Pancreas (tissue), 10 donors: ENCODE measurements at regions not wholly inside any gene's neighbourhood (a gene's known extent, or its start where the extent isn't known, plus 50 kb on each side); places are given as distances from the start of the nearest gene placed in this dataset.

Source experiments
- ATAC-seq, 4 donors: fragments of 200-7000 bp; cut with Tn5 transposase; one replicate each; pipeline versions ENCODE4 v1.8.0 to v1.9.1; 2020; ENCODE audit warnings: mild to moderate bottlenecking in 4 of 4, moderate library complexity in 4 of 4
- DNase-seq, 6 donors: peaks; one replicate each; pipeline ENCODE4 v3.0.0-alpha.2; 2020
- FAIRE-seq: peaks from 2 replicates; lab custom pipeline; 2012; peaks lifted over from hg19 to GRCh38; lab: Jason Lieb, UNC
- H3K27ac ChIP-seq, 4 donors: fragments of 200-600 bp; sonication (generic); 1 replicate in 3 of 4; 2 replicates in 1 of 4; pipeline versions ENCODE4 v1.5.0 to v1.8.0; 2020
- H3K27me3 ChIP-seq, 4 donors: fragments of 200-600 bp; one replicate each; pipeline ENCODE4 v1.8.0; 2021
- H3K36me3 ChIP-seq, 3 donors: fragments of 200-600 bp; sonication (generic) in 1 of 3; one replicate each; pipeline versions ENCODE4 v1.5.0 to v1.8.0; 2020 to 2021
- H3K4me1 ChIP-seq, 3 donors: fragments of 200-600 bp; one replicate each; pipeline ENCODE4 v1.8.0; 2021
- H3K4me3 ChIP-seq, 4 donors: fragments of 200-600 bp; sonication (generic) in 2 of 4; one replicate each; pipeline versions ENCODE4 v1.5.0 to v1.8.0; 2020 to 2021
- H3K9me3 ChIP-seq, 4 donors: fragments of 200-600 bp; one replicate each; pipeline ENCODE4 v1.8.0; 2021
- WGBS, 2 donors: extraction: QIAGEN DNeasy Blood & Tissue Kit; methylation state at CpG; one replicate each; pipeline ENCODE4 v1.1.7; 2013; 5-methylcytosine and 5-hydroxymethylcytosine counted together
- intact Hi-C, 3 donors: fragments of 100-400 bp; cut with DNase I; formaldehyde crosslinking; loops; one replicate each; pipeline versions ENCODE4 v1.11.1 to v1.14.2; 2022
- TF ChIP-seq, protein P1 (sequence below), 4 donors: fragments of 200-600 bp; sonication (generic) in 3 of 4; IDR thresholded peaks; one replicate each; pipeline versions ENCODE4 v1.5.0 to v1.8.0; 2021; ENCODE audit warnings: antibody characterized with exemption in 4 of 4
- donor health status: healthy with polysubstance abuse.
- donor health status: DM: no; HTN: no; CAD: no; lungs with moderate emphysema.
- donor health status: DM: no; HTN: no; CAD: no.
- donor health status: control.
- donor health status: control.
- donor health status: Bipolar disorder and iron deficiency.
- donor health status: DM: yes; HTN: yes; CAD: no.
- donor health status: DM: no; HTN: no; CAD: no.
- donor health status: DM: no; HTN: no; CAD: no.
- donor health status: DM: yes; HTN: yes; CAD: no.

DNA sequence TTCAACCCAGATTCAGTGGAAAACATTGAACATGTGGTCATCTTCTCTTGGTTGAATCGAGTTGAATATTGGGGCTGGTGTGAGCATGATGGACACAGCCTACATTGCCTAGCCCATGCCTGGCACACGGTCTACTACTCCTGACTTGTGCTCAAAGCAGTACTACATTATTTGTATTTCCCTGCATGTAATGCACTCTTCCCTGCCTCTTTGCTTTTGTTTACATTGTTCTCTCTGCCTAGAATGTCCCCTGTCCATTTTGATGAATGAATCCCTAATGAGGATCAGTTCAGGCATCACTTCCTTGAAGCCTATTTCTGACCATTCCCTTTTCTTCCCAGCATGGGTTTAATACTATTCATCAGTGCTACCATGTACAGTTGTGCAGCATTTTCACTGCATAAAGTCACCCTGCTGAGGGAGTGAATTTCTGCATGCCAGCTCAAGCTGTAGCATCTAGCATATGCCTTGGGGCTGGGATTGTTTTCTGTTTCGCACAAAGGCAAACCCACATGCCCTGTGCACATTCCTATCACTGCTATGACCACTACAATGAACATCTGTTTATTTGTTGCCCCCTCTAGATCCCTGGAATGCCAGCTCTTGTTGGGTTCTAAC, 75.3 kb upstream of the CCN6 start:
- TF ChIP-seq, protein P1, sequence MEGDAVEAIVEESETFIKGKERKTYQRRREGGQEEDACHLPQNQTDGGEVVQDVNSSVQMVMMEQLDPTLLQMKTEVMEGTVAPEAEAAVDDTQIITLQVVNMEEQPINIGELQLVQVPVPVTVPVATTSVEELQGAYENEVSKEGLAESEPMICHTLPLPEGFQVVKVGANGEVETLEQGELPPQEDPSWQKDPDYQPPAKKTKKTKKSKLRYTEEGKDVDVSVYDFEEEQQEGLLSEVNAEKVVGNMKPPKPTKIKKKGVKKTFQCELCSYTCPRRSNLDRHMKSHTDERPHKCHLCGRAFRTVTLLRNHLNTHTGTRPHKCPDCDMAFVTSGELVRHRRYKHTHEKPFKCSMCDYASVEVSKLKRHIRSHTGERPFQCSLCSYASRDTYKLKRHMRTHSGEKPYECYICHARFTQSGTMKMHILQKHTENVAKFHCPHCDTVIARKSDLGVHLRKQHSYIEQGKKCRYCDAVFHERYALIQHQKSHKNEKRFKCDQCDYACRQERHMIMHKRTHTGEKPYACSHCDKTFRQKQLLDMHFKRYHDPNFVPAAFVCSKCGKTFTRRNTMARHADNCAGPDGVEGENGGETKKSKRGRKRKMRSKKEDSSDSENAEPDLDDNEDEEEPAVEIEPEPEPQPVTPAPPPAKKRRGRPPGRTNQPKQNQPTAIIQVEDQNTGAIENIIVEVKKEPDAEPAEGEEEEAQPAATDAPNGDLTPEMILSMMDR (IDR thresholded peaks at IDR 0.05), result no peak
- WGBS, 2 donors, result 78% methylated on average over 3 of the region's 3 CpGs
- no peak overlapping the region for H3K27ac ChIP-seq
- H3K4me1 ChIP-seq, result no peaks in the 10 kb centered on the region
- ATAC-seq (no peak), FAIRE-seq (no peak), DNase-seq (no peak)
- no peaks in the 10 kb centered on the region for H3K9me3 ChIP-seq
- intact Hi-C loops, result no loop called here
- H3K4me3 ChIP-seq, result no peak overlapping the region
- no peaks in the 10 kb centered on the region for H3K36me3 ChIP-seq
- H3K27me3 ChIP-seq, result no peaks in the 10 kb centered on the region

DNA sequence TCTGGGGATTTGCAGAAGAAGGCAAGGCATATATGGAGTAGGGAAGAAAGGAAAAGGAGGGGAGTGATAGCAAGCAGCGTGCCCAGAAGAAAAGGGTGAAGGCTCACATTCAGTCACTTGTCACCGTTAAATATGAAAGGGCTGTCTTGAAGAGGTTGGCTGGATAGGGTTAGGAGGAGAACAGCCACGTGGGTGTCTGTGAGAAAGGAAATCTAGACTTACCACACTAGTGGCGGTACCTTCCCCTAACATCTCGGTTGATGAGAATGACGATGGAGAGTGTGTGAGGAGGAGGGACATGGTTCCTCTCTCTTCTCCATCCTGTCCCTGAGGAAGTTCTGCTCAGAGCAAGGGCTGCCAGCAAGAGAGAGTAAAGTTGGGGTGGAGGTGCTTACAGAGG, 74.3 kb upstream of the CCN6 start:
- no peak for ATAC-seq
- FAIRE-seq, result no peak

DNA sequence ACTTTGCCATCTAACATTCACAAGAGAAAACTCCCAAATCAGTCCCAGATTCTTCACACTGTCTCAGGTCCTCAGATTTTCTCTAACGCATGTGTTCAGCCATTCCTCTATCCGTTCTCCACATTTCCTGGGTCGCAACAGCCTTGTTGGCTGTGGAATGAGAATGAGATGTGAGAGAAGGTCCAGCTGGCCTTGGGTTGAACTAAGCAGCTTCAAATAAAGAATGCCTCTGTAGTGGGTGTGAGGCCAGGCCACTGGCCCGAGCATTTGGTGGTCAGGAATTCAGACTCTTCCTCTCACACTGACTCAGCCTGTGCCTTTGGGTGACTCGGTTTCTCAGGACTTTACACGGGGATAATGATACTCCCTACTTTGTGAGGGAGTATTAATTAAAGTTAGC, 73.8 kb upstream of the CCN6 start:
- intact Hi-C loops, result no loop called here

More for the DNA sequence above, 74.3 kb upstream of the CCN6 start:
- Histone ChIP-seq H3K27ac (no peak overlapping the region), H3K36me3 (no peaks in the 10 kb centered on the region), H3K4me3 (no peak overlapping the region), H3K9me3 (no peaks in the 10 kb centered on the region), H3K27me3 (no peaks in the 10 kb centered on the region), H3K4me1 (no peaks in the 10 kb centered on the region)
- intact Hi-C loops, result no loop called here
- no peak for DNase-seq
- WGBS, 2 donors, result 84 to 90% methylated on average over 6 of the region's 6 CpGs
- TF ChIP-seq, protein P1 (IDR thresholded peaks at IDR 0.05), result no peak

DNA sequence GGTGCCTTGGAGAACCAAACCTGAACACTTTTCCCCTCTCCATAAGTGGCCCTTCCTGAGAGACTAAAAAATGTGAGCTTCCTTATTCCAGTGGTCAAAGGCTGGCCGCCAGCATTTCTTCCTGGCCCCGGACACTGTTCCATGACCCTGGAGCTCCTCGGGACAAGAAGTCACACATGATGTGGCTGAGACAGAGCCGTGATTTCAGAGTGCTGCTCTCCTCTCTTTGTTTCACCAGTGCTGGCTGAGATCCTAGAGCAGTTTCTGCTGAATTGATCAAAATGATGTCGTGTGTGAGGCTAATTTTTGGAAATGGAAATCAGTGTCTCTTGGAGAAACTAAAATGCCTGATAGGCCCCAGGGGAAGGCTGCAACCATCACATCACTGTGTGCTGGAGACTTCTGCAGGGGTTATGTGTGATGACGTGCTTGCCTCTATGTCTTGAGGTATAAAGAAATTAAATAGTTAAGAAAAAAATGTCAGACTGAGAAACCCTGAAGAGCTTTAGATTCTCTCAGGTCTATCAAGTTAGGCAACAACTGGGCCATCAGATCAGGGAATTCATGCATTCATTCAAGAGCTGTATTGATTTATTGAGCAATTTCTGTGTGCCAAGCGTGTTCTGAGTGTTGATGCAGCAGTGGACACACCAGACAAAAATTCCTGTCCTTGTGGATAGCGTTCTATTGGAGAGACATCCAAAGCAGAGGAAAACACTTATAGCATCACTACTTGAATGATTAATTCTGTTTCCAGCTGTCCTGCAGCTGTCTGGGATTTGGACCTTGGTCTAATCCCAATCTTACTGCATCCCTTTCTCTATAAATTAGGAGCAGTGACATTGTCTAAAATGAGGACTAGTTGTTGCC, 72.7 kb upstream of the CCN6 start:
- Histone ChIP-seq H3K4me1 (no peaks in the 10 kb centered on the region), H3K36me3 (no peaks in the 10 kb centered on the region), H3K27ac (no peak overlapping the region), H3K9me3 (no peaks in the 10 kb centered on the region), H3K4me3 (no peak overlapping the region), H3K27me3 (no peaks in the 10 kb centered on the region)
- DNase-seq (no peak), FAIRE-seq (no peak), ATAC-seq (peak in 3 of 4 donors; percentile 11 to 21 (median 20))
- 67 to 71% methylated on average over 8 of the region's 8 CpGs for WGBS, 2 donors
- TF ChIP-seq, protein P1 (IDR thresholded peaks at IDR 0.05), result no peak
- intact Hi-C loops, result no loop called here

More for the DNA sequence above, 73.8 kb upstream of the CCN6 start:
- peak in 2 of 4 donors; percentile 23 to 31 for ATAC-seq
- no peak for FAIRE-seq
- Histone ChIP-seq H3K9me3 (no peaks in the 10 kb centered on the region), H3K27ac (no peak overlapping the region), H3K27me3 (no peaks in the 10 kb centered on the region), H3K4me3 (no peak overlapping the region), H3K36me3 (no peaks in the 10 kb centered on the region), H3K4me1 (no peaks in the 10 kb centered on the region)
- TF ChIP-seq, protein P1 (IDR thresholded peaks at IDR 0.05), result no peak
- no peak for DNase-seq
- 72 to 73% methylated on average over 6 of the region's 6 CpGs for WGBS, 2 donors

DNA sequence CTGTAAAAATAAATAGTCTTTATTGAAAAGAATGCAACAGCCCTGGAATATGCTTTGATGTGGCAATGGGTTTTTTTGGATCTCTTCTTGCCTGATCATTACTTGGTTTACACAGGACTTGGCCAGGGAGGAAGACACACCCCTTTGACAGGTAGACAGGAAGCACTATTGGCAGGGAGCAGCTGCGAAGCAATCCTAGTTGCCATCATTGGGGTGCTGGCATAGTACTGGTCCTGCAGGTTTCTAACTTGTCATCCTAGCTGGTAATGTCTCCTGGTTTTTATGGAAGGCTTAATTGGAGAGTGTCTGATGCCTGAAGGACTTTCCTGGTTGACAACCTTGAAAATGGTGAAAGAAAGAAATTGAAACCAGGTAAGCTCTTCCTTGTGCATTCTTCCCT, 71.2 kb upstream of the CCN6 start:
- ATAC-seq (no peak), DNase-seq (no peak), FAIRE-seq (no peak)
- no peaks in the 10 kb centered on the region for H3K27me3 ChIP-seq
- H3K27ac ChIP-seq, result no peak overlapping the region
- WGBS, 2 donors, result 85 to 91% methylated on average over 1 of the region's 1 CpG
- intact Hi-C loops, result no loop called here
- no peaks in the 10 kb centered on the region for H3K36me3 ChIP-seq
- TF ChIP-seq, protein P1 (IDR thresholded peaks at IDR 0.05), result no peak
- no peak overlapping the region for H3K4me3 ChIP-seq
- no peaks in the 10 kb centered on the region for H3K9me3 ChIP-seq
- no peaks in the 10 kb centered on the region for H3K4me1 ChIP-seq
